PC-9 (cell line): ENCODE measurements at regions not wholly inside any gene's neighbourhood (a gene's known extent, or its start where the extent isn't known, plus 50 kb on each side); places are given as distances from the start of the nearest gene placed in this dataset.

Experiments
- BruUV-seq: library from RNA; stranded (reverse); fragments of 400-500 nt; replicated peaks from 2 replicates; lab custom pipeline; 2021; lab: Mats Ljungman, UMichigan
- CTCF ChIA-PET: fragments of 300-600 bp; sonication (Branson Sonifier 250); formaldehyde crosslinking; loops from one replicate; lab custom pipeline; 2022; ENCODE audit warnings: antibody characterized with exemption; lab: Charles Lee
- POLR2A ChIA-PET: fragments of 300-600 bp; sonication (Branson Sonifier 250); formaldehyde crosslinking; loops from one replicate; lab custom pipeline; 2022; ENCODE audit warnings: antibody characterized with exemption; ENCODE audit not compliant: unreplicated experiment; lab: Charles Lee
- DNase-seq, 2 experiments: peaks; one replicate each; pipeline versions ENCODE4 v3.0.0 to v3.0.0-alpha.2; 2015 to 2022; ENCODE audit warnings: mixed read lengths in 1 of 2
- H2AFZ ChIP-seq: fragments of 200-600 bp; sonication (generic); 2 replicates; pipeline ENCODE4 v1.8.1; 2017; ENCODE audit warnings: antibody characterized with exemption
- H3F3A ChIP-seq: fragments of 200-600 bp; sonication (generic); 2 replicates; pipeline ENCODE4 v1.8.1; 2017; ENCODE audit warnings: antibody characterized with exemption, mild to moderate bottlenecking, low read depth; ENCODE audit not compliant: insufficient read depth
- H3K27ac ChIP-seq: fragments of 200-600 bp; sonication (generic); 2 replicates; pipeline ENCODE4 v1.6.1; 2016; ENCODE audit warnings: mixed run types
- H3K27me3 ChIP-seq: fragments of 200-600 bp; sonication (generic); 2 replicates; pipeline ENCODE4 v1.6.1; 2016; ENCODE audit warnings: low read depth, mixed run types; ENCODE audit not compliant: insufficient read depth
- H3K36me3 ChIP-seq: fragments of 200-600 bp; sonication (generic); 2 replicates; pipeline ENCODE4 v1.6.1; 2016; ENCODE audit warnings: low read depth, mixed run types
- H3K4me1 ChIP-seq: fragments of 200-600 bp; sonication (generic); replicated peaks from 2 replicates; pipeline ENCODE4 v1.6.1; 2016; ENCODE audit warnings: mixed run types; ENCODE audit not compliant: insufficient read depth
- H3K4me2 ChIP-seq: fragments of 200-600 bp; sonication (generic); 2 replicates; pipeline ENCODE4 v1.6.1; 2017; ENCODE audit warnings: mixed run types
- H3K4me3 ChIP-seq: fragments of 200-600 bp; sonication (generic); 2 replicates; pipeline ENCODE4 v1.6.1; 2016; ENCODE audit warnings: mixed run types
- H3K79me2 ChIP-seq: fragments of 200-600 bp; sonication (generic); 2 replicates; pipeline ENCODE4 v1.6.1; 2017; ENCODE audit warnings: low read depth, mixed run types
- H3K9me2 ChIP-seq: fragments of 200-600 bp; sonication (generic); 2 replicates; pipeline ENCODE4 v1.8.1; 2017; ENCODE audit warnings: mild to moderate bottlenecking; ENCODE audit not compliant: insufficient read depth
- H3K9me3 ChIP-seq: fragments of 200-600 bp; sonication (generic); 2 replicates; pipeline ENCODE4 v1.8.1; 2016; ENCODE audit warnings: low read depth; ENCODE audit not compliant: insufficient read depth
- H4K20me1 ChIP-seq: fragments of 200-600 bp; sonication (generic); 2 replicates; pipeline ENCODE4 v1.8.1; 2017; ENCODE audit not compliant: insufficient read depth
- CTCF ChIP-seq: fragments of 200-600 bp; sonication (generic); conservative IDR thresholded peaks from 2 replicates; pipeline ENCODE4 v1.6.1; 2017; ENCODE audit warnings: mixed run types, antibody characterized with exemption, mild to moderate bottlenecking, moderate library complexity
- EZH2 ChIP-seq: fragments of 200-600 bp; sonication (generic); IDR thresholded peaks from 2 replicates; pipeline ENCODE4 v1.8.0; 2017; ENCODE audit warnings: antibody characterized with exemption, low read depth
- intact Hi-C: fragments of 100-400 bp; cut with micrococcal nuclease; formaldehyde crosslinking; loops from one replicate; pipeline ENCODE4 v1.10.0; 2022; ENCODE audit not compliant: unreplicated experiment

- H3K79me2 ChIP-seq: no peaks in the 10 kb centered on the region
- no peak overlapping the region for H3K4me2 ChIP-seq
- BruUV-seq: no TSS peak
- no peaks in the 10 kb centered on the region for H3K27me3 ChIP-seq
- no peaks in the 10 kb centered on the region for H3K36me3 ChIP-seq
- no peaks in the 10 kb centered on the region; the same call in 1 of the 2 replicates for H3F3A ChIP-seq
- intact Hi-C loops: no loop called here
- DNase-seq: no peak
- ChIA-PET CTCF (no interaction called here), POLR2A (no interaction called here)
- no peak overlapping the region for H3K27ac ChIP-seq
- 0 out of 2 replicates have a peak, but pooled peaks cover 4% of the 10 kb centered on the region for H3K9me2 ChIP-seq
- H2AFZ ChIP-seq: no peak overlapping the region
- H3K4me3 ChIP-seq: no peak overlapping the region
- H3K9me3 ChIP-seq: no peaks in the 10 kb centered on the region
- no peaks in the 10 kb centered on the region for H3K4me1 ChIP-seq
- H4K20me1 ChIP-seq: no peaks in the 10 kb centered on the region
- TF ChIP-seq CTCF: no peak
Observed at GRCh38 chr6:121881974-121882667, 446.7 kb downstream of the GJA1 start.

GRCh38 chr6:121884091-121884490 lies 448.6 kb downstream of the GJA1 start:
- Histone ChIP-seq H3K9me3 (no peaks in the 10 kb centered on the region), H3F3A (no peaks in the 10 kb centered on the region; the same call in 1 of the 2 replicates), H4K20me1 (no peaks in the 10 kb centered on the region), H3K36me3 (no peaks in the 10 kb centered on the region), H3K27me3 (no peaks in the 10 kb centered on the region), H3K4me1 (no peaks in the 10 kb centered on the region), H3K4me3 (no peak overlapping the region), H2AFZ (no peak overlapping the region), H3K9me2 (0 out of 2 replicates have a peak, but pooled peaks cover 4% of the 10 kb centered on the region), H3K27ac (no peak overlapping the region), H3K79me2 (no peaks in the 10 kb centered on the region), H3K4me2 (no peak overlapping the region)
- no peak for TF ChIP-seq EZH2
- no peak for TF ChIP-seq CTCF
- POLR2A ChIA-PET: no interaction called here
- BruUV-seq: no TSS peak
- CTCF ChIA-PET: no interaction called here
- no peak for DNase-seq
- intact Hi-C loops: no loop called here

GRCh38 chr6:121884620-121885019 lies 449.2 kb downstream of the GJA1 start:
- no peaks in the 10 kb centered on the region; the same call in 1 of the 2 replicates for H3F3A ChIP-seq
- intact Hi-C loops: no loop called here
- ChIA-PET CTCF (no interaction called here), POLR2A (no interaction called here)
- no peaks in the 10 kb centered on the region for H3K4me1 ChIP-seq
- no peaks in the 10 kb centered on the region for H3K36me3 ChIP-seq
- no TSS peak for BruUV-seq
- TF ChIP-seq EZH2 (no peak), CTCF (no peak)
- no peak for DNase-seq
- H3K79me2 ChIP-seq: no peaks in the 10 kb centered on the region
- H3K4me3 ChIP-seq: no peak overlapping the region
- no peaks in the 10 kb centered on the region for H4K20me1 ChIP-seq
- 0 out of 2 replicates have a peak, but pooled peaks cover 4% of the 10 kb centered on the region for H3K9me2 ChIP-seq
- H3K27me3 ChIP-seq: no peaks in the 10 kb centered on the region
- H3K9me3 ChIP-seq: no peaks in the 10 kb centered on the region
- no peak overlapping the region for H3K4me2 ChIP-seq
- no peak overlapping the region for H2AFZ ChIP-seq
- no peak overlapping the region for H3K27ac ChIP-seq
